ENCODE measurements at regions not wholly inside any gene's neighbourhood (a gene's known extent, or its start where the extent isn't known, plus 50 kb on each side); places are given as distances from the start of the nearest gene placed in this dataset.

- no peaks in the 10 kb centered on the region for H3K36me3 ChIP-seq (ENCODE audit: insufficient read depth, low read length)
- peak overlapping the region; percentile 57 for H2AFZ ChIP-seq (ENCODE audit: low read length, unreplicated experiment)
- no peaks in the 10 kb centered on the region for H3K79me2 ChIP-seq (ENCODE audit: control insufficient read depth, insufficient read depth, low read length, unreplicated experiment)
- no peaks in the 10 kb centered on the region for H3K27me3 ChIP-seq (ENCODE audit: insufficient read depth, low read length)
- H3K27ac ChIP-seq (ENCODE audit: low read depth, low read length) = no peak overlapping the region
- peaks cover 4% of the 10 kb centered on the region for H3K4me1 ChIP-seq (ENCODE audit: control insufficient read depth, insufficient read depth, low read length, unreplicated experiment)
- no peak overlapping the region for H3K4me3 ChIP-seq (ENCODE audit: low read depth, low read length)
Measured at GRCh38 chr4:124333466-124333865, 379.1 kb downstream of the ANKRD50 start.

- Histone ChIP-seq H3K27me3 (ENCODE audit: insufficient read depth, low read length) (no peaks in the 10 kb centered on the region), H3K36me3 (ENCODE audit: insufficient read depth, low read length) (no peaks in the 10 kb centered on the region), H3K4me1 (ENCODE audit: control insufficient read depth, insufficient read depth, low read length, unreplicated experiment) (peaks cover 4% of the 10 kb centered on the region), H2AFZ (ENCODE audit: low read length, unreplicated experiment) (no peak overlapping the region), H3K79me2 (ENCODE audit: control insufficient read depth, insufficient read depth, low read length, unreplicated experiment) (no peaks in the 10 kb centered on the region), H3K4me3 (ENCODE audit: low read depth, low read length) (peak overlapping the region; percentile 21), H3K27ac (ENCODE audit: low read depth, low read length) (peak overlapping the region; percentile 44)
Measured at GRCh38 chr4:124334119-124334518, 378.4 kb downstream of the ANKRD50 start.

GRCh38 chr4:124337874-124338273, 374.7 kb downstream of the ANKRD50 start:
- H3K36me3 ChIP-seq (ENCODE audit: insufficient read depth, low read length) = no peaks in the 10 kb centered on the region
- no peak overlapping the region for H3K27ac ChIP-seq (ENCODE audit: low read depth, low read length)
- H3K4me1 ChIP-seq (ENCODE audit: control insufficient read depth, insufficient read depth, low read length, unreplicated experiment) = peaks cover 4% of the 10 kb centered on the region
- no peaks in the 10 kb centered on the region for H3K27me3 ChIP-seq (ENCODE audit: insufficient read depth, low read length)
- no peak overlapping the region for H2AFZ ChIP-seq (ENCODE audit: low read length, unreplicated experiment)
- H3K4me3 ChIP-seq (ENCODE audit: low read depth, low read length) = no peak overlapping the region
- H3K79me2 ChIP-seq (ENCODE audit: control insufficient read depth, insufficient read depth, low read length, unreplicated experiment) = no peaks in the 10 kb centered on the region

GRCh38 chr4:124343661-124344171, 368.8 kb downstream of the ANKRD50 start:
- H3K4me1 ChIP-seq (ENCODE audit: control insufficient read depth, insufficient read depth, low read length, unreplicated experiment) = no peaks in the 10 kb centered on the region
- H3K27me3 ChIP-seq (ENCODE audit: insufficient read depth, low read length) = no peaks in the 10 kb centered on the region
- no peaks in the 10 kb centered on the region for H3K36me3 ChIP-seq (ENCODE audit: insufficient read depth, low read length)
- no peak overlapping the region for H3K27ac ChIP-seq (ENCODE audit: low read depth, low read length)
- H3K4me3 ChIP-seq (ENCODE audit: low read depth, low read length) = no peak overlapping the region
- no peaks in the 10 kb centered on the region for H3K79me2 ChIP-seq (ENCODE audit: control insufficient read depth, insufficient read depth, low read length, unreplicated experiment)
- H2AFZ ChIP-seq (ENCODE audit: low read length, unreplicated experiment) = no peak overlapping the region

- no peaks in the 10 kb centered on the region for H3K4me1 ChIP-seq (ENCODE audit: control insufficient read depth, insufficient read depth, low read length, unreplicated experiment)
- H2AFZ ChIP-seq (ENCODE audit: low read length, unreplicated experiment) = no peak overlapping the region
- no peak overlapping the region for H3K27ac ChIP-seq (ENCODE audit: low read depth, low read length)
- H3K36me3 ChIP-seq (ENCODE audit: insufficient read depth, low read length) = no peaks in the 10 kb centered on the region
- no peaks in the 10 kb centered on the region for H3K27me3 ChIP-seq (ENCODE audit: insufficient read depth, low read length)
- H3K4me3 ChIP-seq (ENCODE audit: low read depth, low read length) = no peak overlapping the region
- H3K79me2 ChIP-seq (ENCODE audit: control insufficient read depth, insufficient read depth, low read length, unreplicated experiment) = no peaks in the 10 kb centered on the region
Measured at GRCh38 chr4:124372916-124373315, 339.6 kb downstream of the ANKRD50 start.

GRCh38 chr4:124386163-124386562, 326.4 kb downstream of the ANKRD50 start:
- H2AFZ ChIP-seq (ENCODE audit: low read length, unreplicated experiment) = peak overlapping the region; percentile 63
- no peaks in the 10 kb centered on the region for H3K36me3 ChIP-seq (ENCODE audit: insufficient read depth, low read length)
- H3K79me2 ChIP-seq (ENCODE audit: control insufficient read depth, insufficient read depth, low read length, unreplicated experiment) = no peaks in the 10 kb centered on the region
- peak overlapping the region; percentile 26; the same call in 1 of the 2 replicates for H3K4me3 ChIP-seq (ENCODE audit: low read depth, low read length)
- peaks cover 12% of the 10 kb centered on the region for H3K4me1 ChIP-seq (ENCODE audit: control insufficient read depth, insufficient read depth, low read length, unreplicated experiment)
- H3K27ac ChIP-seq (ENCODE audit: low read depth, low read length) = no peak overlapping the region
- H3K27me3 ChIP-seq (ENCODE audit: insufficient read depth, low read length) = no peaks in the 10 kb centered on the region

GRCh38 chr4:124386648-124387047, 325.9 kb downstream of the ANKRD50 start:
- Histone ChIP-seq H3K36me3 (ENCODE audit: insufficient read depth, low read length) (no peaks in the 10 kb centered on the region), H3K79me2 (ENCODE audit: control insufficient read depth, insufficient read depth, low read length, unreplicated experiment) (no peaks in the 10 kb centered on the region), H2AFZ (ENCODE audit: low read length, unreplicated experiment) (no peak overlapping the region), H3K4me3 (ENCODE audit: low read depth, low read length) (peak overlapping the region; percentile 26; the same call in 1 of the 2 replicates), H3K4me1 (ENCODE audit: control insufficient read depth, insufficient read depth, low read length, unreplicated experiment) (peaks cover 12% of the 10 kb centered on the region), H3K27me3 (ENCODE audit: insufficient read depth, low read length) (no peaks in the 10 kb centered on the region), H3K27ac (ENCODE audit: low read depth, low read length) (no peak overlapping the region)

GRCh38 chr4:124389591-124389990, 322.9 kb downstream of the ANKRD50 start:
- Histone ChIP-seq H2AFZ (ENCODE audit: low read length, unreplicated experiment) (peak overlapping the region; percentile 62), H3K36me3 (ENCODE audit: insufficient read depth, low read length) (no peaks in the 10 kb centered on the region), H3K4me3 (ENCODE audit: low read depth, low read length) (no peak overlapping the region), H3K27ac (ENCODE audit: low read depth, low read length) (no peak overlapping the region), H3K27me3 (ENCODE audit: insufficient read depth, low read length) (no peaks in the 10 kb centered on the region), H3K79me2 (ENCODE audit: control insufficient read depth, insufficient read depth, low read length, unreplicated experiment) (no peaks in the 10 kb centered on the region), H3K4me1 (ENCODE audit: control insufficient read depth, insufficient read depth, low read length, unreplicated experiment) (peaks cover 12% of the 10 kb centered on the region)

- H3K79me2 ChIP-seq (ENCODE audit: control insufficient read depth, insufficient read depth, low read length, unreplicated experiment) = no peaks in the 10 kb centered on the region
- H3K4me3 ChIP-seq (ENCODE audit: low read depth, low read length) = no peak overlapping the region
- peak overlapping the region; percentile 62 for H2AFZ ChIP-seq (ENCODE audit: low read length, unreplicated experiment)
- H3K4me1 ChIP-seq (ENCODE audit: control insufficient read depth, insufficient read depth, low read length, unreplicated experiment) = peaks cover 12% of the 10 kb centered on the region
- no peak overlapping the region for H3K27ac ChIP-seq (ENCODE audit: low read depth, low read length)
- no peaks in the 10 kb centered on the region for H3K36me3 ChIP-seq (ENCODE audit: insufficient read depth, low read length)
- H3K27me3 ChIP-seq (ENCODE audit: insufficient read depth, low read length) = no peaks in the 10 kb centered on the region
Measured at GRCh38 chr4:124390861-124391260, 321.7 kb downstream of the ANKRD50 start.

GRCh38 chr4:124396333-124396732, 316.2 kb downstream of the ANKRD50 start:
- H3K4me3 ChIP-seq (ENCODE audit: low read depth, low read length) = no peak overlapping the region
- H2AFZ ChIP-seq (ENCODE audit: low read length, unreplicated experiment) = no peak overlapping the region
- H3K27ac ChIP-seq (ENCODE audit: low read depth, low read length) = no peak overlapping the region
- H3K79me2 ChIP-seq (ENCODE audit: control insufficient read depth, insufficient read depth, low read length, unreplicated experiment) = no peaks in the 10 kb centered on the region
- no peaks in the 10 kb centered on the region for H3K27me3 ChIP-seq (ENCODE audit: insufficient read depth, low read length)
- no peaks in the 10 kb centered on the region for H3K36me3 ChIP-seq (ENCODE audit: insufficient read depth, low read length)
- H3K4me1 ChIP-seq (ENCODE audit: control insufficient read depth, insufficient read depth, low read length, unreplicated experiment) = no peaks in the 10 kb centered on the region

- no peak overlapping the region for H3K27ac ChIP-seq (ENCODE audit: low read depth, low read length)
- no peaks in the 10 kb centered on the region for H3K27me3 ChIP-seq (ENCODE audit: insufficient read depth, low read length)
- no peaks in the 10 kb centered on the region for H3K79me2 ChIP-seq (ENCODE audit: control insufficient read depth, insufficient read depth, low read length, unreplicated experiment)
- H3K4me1 ChIP-seq (ENCODE audit: control insufficient read depth, insufficient read depth, low read length, unreplicated experiment) = no peaks in the 10 kb centered on the region
- no peak overlapping the region for H2AFZ ChIP-seq (ENCODE audit: low read length, unreplicated experiment)
- H3K4me3 ChIP-seq (ENCODE audit: low read depth, low read length) = no peak overlapping the region
- H3K36me3 ChIP-seq (ENCODE audit: insufficient read depth, low read length) = no peaks in the 10 kb centered on the region
Measured at GRCh38 chr4:124401606-124402005, 310.9 kb downstream of the ANKRD50 start.
